ENCODE measurements at regions not wholly inside any gene's neighbourhood (a gene's known extent, or its start where the extent isn't known, plus 50 kb on each side); places are given as distances from the start of the nearest gene placed in this dataset.

GRCh38 chr5:125976421-125977000 is 446.7 kb upstream of the GRAMD2B start:
- TF ChIP-seq, protein P1, sequence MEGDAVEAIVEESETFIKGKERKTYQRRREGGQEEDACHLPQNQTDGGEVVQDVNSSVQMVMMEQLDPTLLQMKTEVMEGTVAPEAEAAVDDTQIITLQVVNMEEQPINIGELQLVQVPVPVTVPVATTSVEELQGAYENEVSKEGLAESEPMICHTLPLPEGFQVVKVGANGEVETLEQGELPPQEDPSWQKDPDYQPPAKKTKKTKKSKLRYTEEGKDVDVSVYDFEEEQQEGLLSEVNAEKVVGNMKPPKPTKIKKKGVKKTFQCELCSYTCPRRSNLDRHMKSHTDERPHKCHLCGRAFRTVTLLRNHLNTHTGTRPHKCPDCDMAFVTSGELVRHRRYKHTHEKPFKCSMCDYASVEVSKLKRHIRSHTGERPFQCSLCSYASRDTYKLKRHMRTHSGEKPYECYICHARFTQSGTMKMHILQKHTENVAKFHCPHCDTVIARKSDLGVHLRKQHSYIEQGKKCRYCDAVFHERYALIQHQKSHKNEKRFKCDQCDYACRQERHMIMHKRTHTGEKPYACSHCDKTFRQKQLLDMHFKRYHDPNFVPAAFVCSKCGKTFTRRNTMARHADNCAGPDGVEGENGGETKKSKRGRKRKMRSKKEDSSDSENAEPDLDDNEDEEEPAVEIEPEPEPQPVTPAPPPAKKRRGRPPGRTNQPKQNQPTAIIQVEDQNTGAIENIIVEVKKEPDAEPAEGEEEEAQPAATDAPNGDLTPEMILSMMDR (IDR thresholded peaks at IDR 0.05): no peak
- no peak for TF ChIP-seq EP300 (IDR thresholded peaks at IDR 0.05)
- no peak for TF ChIP-seq POLR2A (IDR thresholded peaks at IDR 0.05)

Measured in suprapubic skin (tissue), 3 donors.